ENCODE measurements at regions not wholly inside any gene's neighbourhood (a gene's known extent, or its start where the extent isn't known, plus 50 kb on each side); places are given as distances from the start of the nearest gene placed in this dataset.
"Not testable (repeated sequence)": the region's sequence is repeated elsewhere in the genome, so short reads cannot be mapped to it uniquely, and the experiment has no call there.

GRCh38 chr17:83010206-83011200 is 68.9 kb upstream of the METRNL start:
- Histone ChIP-seq H3K27ac (ENCODE audit: low read length) (no peak overlapping the region), H3K36me3 (ENCODE audit: control insufficient read depth in 2 of 2, insufficient read depth in 2 of 2, low read length in 2 of 2) (peaks cover 0 to 2% of the 10 kb centered on the region in 2 donors), H3K9ac (ENCODE audit: low read length in 2 of 2) (no peak overlapping the region), H3K4me1 (ENCODE audit: control insufficient read depth, insufficient read depth, low read length) (peaks cover 11% of the 10 kb centered on the region), H3K9me3 (ENCODE audit: control insufficient read depth in 2 of 2, low read length in 2 of 2) (no peaks in the 10 kb centered on the region), H3K27me3 (ENCODE audit: control insufficient read depth in 1 of 2, insufficient read depth in 2 of 2, low read length in 2 of 2) (no peaks in the 10 kb centered on the region), H3K4me3 (ENCODE audit: low read length in 2 of 2) (no peak overlapping the region)

- not testable (repeated sequence) for H3K27ac ChIP-seq (ENCODE audit: low read length); H3K36me3 ChIP-seq (ENCODE audit: control insufficient read depth in 2 of 2, insufficient read depth in 2 of 2, low read length in 2 of 2); H3K9ac ChIP-seq (ENCODE audit: low read length in 2 of 2); H3K4me1 ChIP-seq (ENCODE audit: control insufficient read depth, insufficient read depth, low read length); H3K27me3 ChIP-seq (ENCODE audit: control insufficient read depth in 1 of 2, insufficient read depth in 2 of 2, low read length in 2 of 2); H3K9me3 ChIP-seq (ENCODE audit: control insufficient read depth in 2 of 2, low read length in 2 of 2); H3K4me3 ChIP-seq (ENCODE audit: low read length in 2 of 2)
Measured at GRCh38 chr17:83011676-83012075, 67.7 kb upstream of the METRNL start.

GRCh38 chr17:83012200-83012785 is 67.1 kb upstream of the METRNL start:
- no peaks in the 10 kb centered on the region for H3K9me3 ChIP-seq (ENCODE audit: control insufficient read depth in 2 of 2, low read length in 2 of 2)
- H3K36me3 ChIP-seq (ENCODE audit: control insufficient read depth in 2 of 2, insufficient read depth in 2 of 2, low read length in 2 of 2) = peaks cover 0 to 2% of the 10 kb centered on the region in 2 donors
- H3K4me1 ChIP-seq (ENCODE audit: control insufficient read depth, insufficient read depth, low read length) = peaks cover 2% of the 10 kb centered on the region
- H3K9ac ChIP-seq (ENCODE audit: low read length in 2 of 2) = no peak overlapping the region
- H3K27me3 ChIP-seq (ENCODE audit: control insufficient read depth in 1 of 2, insufficient read depth in 2 of 2, low read length in 2 of 2) = no peaks in the 10 kb centered on the region
- no peak overlapping the region for H3K27ac ChIP-seq (ENCODE audit: low read length)
- no peak overlapping the region for H3K4me3 ChIP-seq (ENCODE audit: low read length in 2 of 2)

GRCh38 chr17:83012868-83013778 is 66.3 kb upstream of the METRNL start:
- H3K4me1 ChIP-seq (ENCODE audit: control insufficient read depth, insufficient read depth, low read length) = no peaks in the 10 kb centered on the region
- H3K9me3 ChIP-seq (ENCODE audit: control insufficient read depth in 2 of 2, low read length in 2 of 2) = no peaks in the 10 kb centered on the region
- no peaks in the 10 kb centered on the region for H3K27me3 ChIP-seq (ENCODE audit: control insufficient read depth in 1 of 2, insufficient read depth in 2 of 2, low read length in 2 of 2)
- no peak overlapping the region for H3K27ac ChIP-seq (ENCODE audit: low read length)
- no peak overlapping the region for H3K9ac ChIP-seq (ENCODE audit: low read length in 2 of 2)
- peaks cover 0 to 2% of the 10 kb centered on the region in 2 donors for H3K36me3 ChIP-seq (ENCODE audit: control insufficient read depth in 2 of 2, insufficient read depth in 2 of 2, low read length in 2 of 2)
- H3K4me3 ChIP-seq (ENCODE audit: low read length in 2 of 2) = no peak overlapping the region

GRCh38 chr17:83013779-83014117 is 65.7 kb upstream of the METRNL start:
- Histone ChIP-seq H3K27ac (ENCODE audit: low read length) (no peak overlapping the region), H3K27me3 (ENCODE audit: control insufficient read depth in 1 of 2, insufficient read depth in 2 of 2, low read length in 2 of 2) (no peaks in the 10 kb centered on the region), H3K4me1 (ENCODE audit: control insufficient read depth, insufficient read depth, low read length) (no peaks in the 10 kb centered on the region), H3K4me3 (ENCODE audit: low read length in 2 of 2) (no peak overlapping the region), H3K9me3 (ENCODE audit: control insufficient read depth in 2 of 2, low read length in 2 of 2) (no peaks in the 10 kb centered on the region), H3K9ac (ENCODE audit: low read length in 2 of 2) (no peak overlapping the region), H3K36me3 (ENCODE audit: control insufficient read depth in 2 of 2, insufficient read depth in 2 of 2, low read length in 2 of 2) (peaks cover 0 to 2% of the 10 kb centered on the region in 2 donors)

DNA sequence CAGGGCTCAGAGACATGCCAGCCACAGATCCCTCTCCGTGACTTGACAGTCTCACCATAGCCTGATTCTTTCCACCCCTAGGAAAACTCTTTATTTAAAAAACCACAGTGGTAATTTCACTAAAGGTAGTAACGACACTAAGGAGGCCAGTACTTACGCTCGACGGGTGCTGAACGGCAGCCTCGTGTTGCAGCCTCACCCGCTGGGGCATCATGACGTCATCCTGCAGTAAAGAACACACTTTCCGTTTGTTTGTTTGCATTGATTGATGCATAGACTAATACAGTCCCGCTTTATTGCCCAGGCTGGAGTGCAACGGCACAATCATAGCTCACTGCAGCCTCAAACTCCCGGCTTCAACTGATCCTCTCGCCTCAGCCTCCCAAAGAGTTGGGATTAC is 65.1 kb upstream of the METRNL start:
- no peak overlapping the region for H3K4me3 ChIP-seq (ENCODE audit: low read length in 2 of 2)
- H3K9ac ChIP-seq (ENCODE audit: low read length in 2 of 2) = no peak overlapping the region
- no peaks in the 10 kb centered on the region for H3K4me1 ChIP-seq (ENCODE audit: control insufficient read depth, insufficient read depth, low read length)
- H3K36me3 ChIP-seq (ENCODE audit: control insufficient read depth in 2 of 2, insufficient read depth in 2 of 2, low read length in 2 of 2) = peaks cover 0 to 2% of the 10 kb centered on the region in 2 donors
- H3K9me3 ChIP-seq (ENCODE audit: control insufficient read depth in 2 of 2, low read length in 2 of 2) = no peaks in the 10 kb centered on the region
- H3K27ac ChIP-seq (ENCODE audit: low read length) = no peak overlapping the region
- H3K27me3 ChIP-seq (ENCODE audit: control insufficient read depth in 1 of 2, insufficient read depth in 2 of 2, low read length in 2 of 2) = no peaks in the 10 kb centered on the region

GRCh38 chr17:83014940-83015910 is 64.2 kb upstream of the METRNL start:
- Histone ChIP-seq H3K4me1 (ENCODE audit: control insufficient read depth, insufficient read depth, low read length) (no peaks in the 10 kb centered on the region), H3K27ac (ENCODE audit: low read length) (no peak overlapping the region), H3K9ac (ENCODE audit: low read length in 2 of 2) (no peak overlapping the region), H3K36me3 (ENCODE audit: control insufficient read depth in 2 of 2, insufficient read depth in 2 of 2, low read length in 2 of 2) (peaks cover 0 to 2% of the 10 kb centered on the region in 2 donors), H3K4me3 (ENCODE audit: low read length in 2 of 2) (no peak overlapping the region), H3K27me3 (ENCODE audit: control insufficient read depth in 1 of 2, insufficient read depth in 2 of 2, low read length in 2 of 2) (no peaks in the 10 kb centered on the region), H3K9me3 (ENCODE audit: control insufficient read depth in 2 of 2, low read length in 2 of 2) (no peaks in the 10 kb centered on the region)

GRCh38 chr17:83018658-83019193 is 60.7 kb upstream of the METRNL start:
- Histone ChIP-seq H3K27ac (ENCODE audit: low read length) (no peak overlapping the region), H3K27me3 (ENCODE audit: control insufficient read depth in 1 of 2, insufficient read depth in 2 of 2, low read length in 2 of 2) (no peaks in the 10 kb centered on the region), H3K36me3 (ENCODE audit: control insufficient read depth in 2 of 2, insufficient read depth in 2 of 2, low read length in 2 of 2) (peaks cover 0 to 2% of the 10 kb centered on the region in 2 donors), H3K9me3 (ENCODE audit: control insufficient read depth in 2 of 2, low read length in 2 of 2) (no peaks in the 10 kb centered on the region), H3K9ac (ENCODE audit: low read length in 2 of 2) (no peak overlapping the region), H3K4me1 (ENCODE audit: control insufficient read depth, insufficient read depth, low read length) (no peaks in the 10 kb centered on the region), H3K4me3 (ENCODE audit: low read length in 2 of 2) (no peak overlapping the region)

GRCh38 chr17:83019376-83019775 is 60.0 kb upstream of the METRNL start:
- Histone ChIP-seq H3K4me1 (ENCODE audit: control insufficient read depth, insufficient read depth, low read length) (no peaks in the 10 kb centered on the region), H3K9me3 (ENCODE audit: control insufficient read depth in 2 of 2, low read length in 2 of 2) (no peaks in the 10 kb centered on the region), H3K4me3 (ENCODE audit: low read length in 2 of 2) (no peak overlapping the region), H3K36me3 (ENCODE audit: control insufficient read depth in 2 of 2, insufficient read depth in 2 of 2, low read length in 2 of 2) (peaks cover 0 to 1% of the 10 kb centered on the region in 2 donors), H3K27me3 (ENCODE audit: control insufficient read depth in 1 of 2, insufficient read depth in 2 of 2, low read length in 2 of 2) (no peaks in the 10 kb centered on the region), H3K27ac (ENCODE audit: low read length) (no peak overlapping the region), H3K9ac (ENCODE audit: low read length in 2 of 2) (no peak overlapping the region)

Data from stomach smooth muscle (tissue), 2 donors.